Upper lobe of right lung (tissue), 1 donor: ENCODE measurements at regions not wholly inside any gene's neighbourhood (a gene's known extent, or its start where the extent isn't known, plus 50 kb on each side); places are given as distances from the start of the nearest gene placed in this dataset.
"Not testable (repeated sequence)": the region's sequence is repeated elsewhere in the genome, so short reads cannot be mapped to it uniquely, and the experiment has no call there.

Source experiments
- ATAC-seq: fragments of 200-7000 bp; cut with Tn5 transposase; one replicate; pipeline ENCODE4 v1.9.1; 2020; ENCODE audit warnings: mild to moderate bottlenecking, moderate library complexity
- DNase-seq: peaks from one replicate; pipeline ENCODE4 v3.0.0-alpha.2; 2020
- H3K27ac ChIP-seq: fragments of 200-600 bp; one replicate; pipeline ENCODE4 v1.8.0; 2022
- H3K27me3 ChIP-seq: fragments of 200-600 bp; one replicate; pipeline ENCODE4 v1.8.0; 2022; ENCODE audit warnings: mild to moderate bottlenecking
- H3K36me3 ChIP-seq: fragments of 200-600 bp; one replicate; pipeline ENCODE4 v1.8.0; 2022
- H3K4me1 ChIP-seq: fragments of 200-600 bp; one replicate; pipeline ENCODE4 v1.8.0; 2022
- H3K4me3 ChIP-seq: fragments of 200-600 bp; one replicate; pipeline ENCODE4 v1.8.0; 2022; ENCODE audit warnings: mild to moderate bottlenecking
- H3K9me3 ChIP-seq: fragments of 200-600 bp; one replicate; pipeline ENCODE4 v1.8.0; 2022
- CTCF ChIP-seq: fragments of 200-600 bp; IDR thresholded peaks from one replicate; pipeline ENCODE4 v1.8.0; 2022; ENCODE audit warnings: antibody characterized with exemption
- intact Hi-C: fragments of 100-400 bp; cut with DNase I; formaldehyde crosslinking; loops from one replicate; pipeline ENCODE4 v1.11.0; 2022
- donor health status: DM: no; HTN: yes; CAD: no; lungs with severe emphysema.

DNA sequence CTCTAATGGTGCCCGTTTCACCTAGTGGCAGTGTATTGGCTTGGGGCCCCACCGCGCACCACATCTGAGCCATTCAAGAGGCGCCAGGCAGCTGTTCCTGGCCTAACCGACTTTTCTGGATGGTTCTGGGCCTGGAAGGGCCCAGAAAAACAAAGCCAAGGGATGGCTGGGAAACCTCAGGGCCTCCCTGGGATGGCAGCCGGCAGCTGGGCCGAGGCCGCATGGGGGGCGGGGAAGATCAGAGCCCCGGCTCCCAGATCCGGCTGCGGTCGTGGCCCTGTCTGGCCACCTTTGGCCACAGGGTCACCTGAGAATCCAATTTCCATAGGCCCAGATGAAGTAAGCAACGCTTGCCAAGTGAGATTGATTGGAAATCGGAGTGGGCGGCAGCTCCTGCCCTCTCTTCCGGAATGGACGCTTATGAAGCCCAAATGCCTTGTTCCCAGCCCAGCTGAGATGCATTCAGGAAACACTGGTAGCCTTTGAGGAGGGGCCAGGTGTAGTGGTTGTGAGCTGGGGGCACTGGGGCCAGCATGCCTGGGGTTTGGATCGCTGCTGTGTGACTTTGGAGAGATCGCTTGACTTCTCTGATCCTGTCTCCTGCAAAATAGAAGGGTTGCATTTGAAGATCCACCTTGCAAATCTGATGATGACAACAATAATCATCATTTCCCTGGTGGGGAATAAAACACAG is 163.8 kb upstream of the GSE1 start:
- Histone ChIP-seq H3K36me3 (no peaks in the 10 kb centered on the region), H3K27me3 (no peaks in the 10 kb centered on the region), H3K9me3 (no peaks in the 10 kb centered on the region), H3K27ac (no peak overlapping the region), H3K4me3 (no peak overlapping the region), H3K4me1 (peaks cover 22% of the 10 kb centered on the region)
- no peak for ATAC-seq
- DNase-seq = no peak
- no peak for TF ChIP-seq CTCF
- intact Hi-C loops = no loop called here

- no peak for TF ChIP-seq CTCF
- ATAC-seq = no peak
- intact Hi-C loops = no loop called here
- Histone ChIP-seq H3K27ac (no peak overlapping the region), H3K4me1 (peaks cover 22% of the 10 kb centered on the region), H3K36me3 (no peaks in the 10 kb centered on the region), H3K4me3 (no peak overlapping the region), H3K9me3 (no peaks in the 10 kb centered on the region), H3K27me3 (no peaks in the 10 kb centered on the region)
- no peak for DNase-seq
These were observed 163.3 kb upstream of the GSE1 start for GRCh38 chr16:85449885-85450245.

DNA sequence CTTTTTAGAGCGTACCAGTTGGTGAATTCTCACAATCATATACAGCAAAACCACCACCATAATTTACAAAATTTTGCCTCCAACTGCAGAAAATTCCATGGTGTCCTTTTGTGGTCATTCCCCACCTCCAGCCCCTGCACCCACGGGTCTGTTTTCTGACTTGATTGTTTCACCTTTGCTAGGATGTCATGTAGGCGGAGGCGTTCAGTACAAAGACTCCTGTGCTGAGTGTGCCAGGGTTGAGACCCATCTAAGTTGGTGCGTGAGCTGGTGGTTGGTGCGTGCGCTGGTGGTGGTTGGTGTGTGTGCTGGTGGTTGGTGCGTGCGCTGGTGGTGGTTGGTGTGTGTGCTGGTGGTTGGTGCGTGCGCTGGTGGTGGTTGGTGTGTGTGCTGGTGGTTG is 162.0 kb upstream of the GSE1 start:
- H3K27me3 ChIP-seq, H3K36me3 ChIP-seq, intact Hi-C loops, DNase-seq, H3K4me3 ChIP-seq, ATAC-seq, H3K9me3 ChIP-seq, H3K27ac ChIP-seq: not testable (repeated sequence)
- H3K4me1 ChIP-seq = peaks cover 22% of the 10 kb centered on the region

DNA sequence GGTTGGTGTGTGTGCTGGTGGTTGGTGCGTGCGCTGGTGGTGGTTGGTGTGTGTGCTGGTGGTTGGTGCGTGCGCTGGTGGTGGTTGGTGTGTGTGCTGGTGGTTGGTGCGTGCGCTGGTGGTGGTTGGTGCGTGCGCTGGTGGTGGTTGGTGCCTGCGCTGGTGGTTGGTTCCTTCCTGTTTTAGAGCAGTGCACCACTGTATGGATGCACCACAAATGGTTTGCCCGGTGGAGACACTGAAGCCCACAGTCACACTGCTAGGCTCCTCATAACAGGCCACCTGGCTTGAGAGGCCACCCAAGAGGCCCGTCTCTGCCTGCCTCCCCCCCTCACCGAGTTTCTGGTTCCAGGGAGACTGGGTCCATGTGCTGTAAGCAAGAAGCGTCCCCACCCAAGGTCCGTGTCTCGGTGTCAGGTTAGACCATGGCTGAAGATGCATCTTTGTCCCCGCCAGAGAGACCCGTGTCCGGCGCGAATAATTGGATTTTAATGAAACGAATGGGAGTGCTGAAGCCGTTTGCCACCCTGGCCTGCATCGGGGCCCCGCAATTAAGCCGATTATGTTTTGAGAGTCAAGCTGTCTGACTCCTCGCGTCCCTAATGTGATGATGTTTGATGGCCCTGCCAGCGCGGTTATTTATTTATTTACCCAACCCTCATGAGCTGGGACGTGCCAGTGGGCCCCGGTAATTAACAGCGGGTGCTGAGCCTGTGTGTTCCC is 161.3 kb upstream of the GSE1 start:
- H3K4me3 ChIP-seq = no peak overlapping the region
- no peaks in the 10 kb centered on the region for H3K27me3 ChIP-seq
- no peaks in the 10 kb centered on the region for H3K9me3 ChIP-seq
- ATAC-seq = no peak
- no peak for TF ChIP-seq CTCF
- H3K4me1 ChIP-seq = peaks cover 22% of the 10 kb centered on the region
- H3K36me3 ChIP-seq = no peaks in the 10 kb centered on the region
- no peak for DNase-seq
- no peak overlapping the region for H3K27ac ChIP-seq
- intact Hi-C loops = no loop called here

DNA sequence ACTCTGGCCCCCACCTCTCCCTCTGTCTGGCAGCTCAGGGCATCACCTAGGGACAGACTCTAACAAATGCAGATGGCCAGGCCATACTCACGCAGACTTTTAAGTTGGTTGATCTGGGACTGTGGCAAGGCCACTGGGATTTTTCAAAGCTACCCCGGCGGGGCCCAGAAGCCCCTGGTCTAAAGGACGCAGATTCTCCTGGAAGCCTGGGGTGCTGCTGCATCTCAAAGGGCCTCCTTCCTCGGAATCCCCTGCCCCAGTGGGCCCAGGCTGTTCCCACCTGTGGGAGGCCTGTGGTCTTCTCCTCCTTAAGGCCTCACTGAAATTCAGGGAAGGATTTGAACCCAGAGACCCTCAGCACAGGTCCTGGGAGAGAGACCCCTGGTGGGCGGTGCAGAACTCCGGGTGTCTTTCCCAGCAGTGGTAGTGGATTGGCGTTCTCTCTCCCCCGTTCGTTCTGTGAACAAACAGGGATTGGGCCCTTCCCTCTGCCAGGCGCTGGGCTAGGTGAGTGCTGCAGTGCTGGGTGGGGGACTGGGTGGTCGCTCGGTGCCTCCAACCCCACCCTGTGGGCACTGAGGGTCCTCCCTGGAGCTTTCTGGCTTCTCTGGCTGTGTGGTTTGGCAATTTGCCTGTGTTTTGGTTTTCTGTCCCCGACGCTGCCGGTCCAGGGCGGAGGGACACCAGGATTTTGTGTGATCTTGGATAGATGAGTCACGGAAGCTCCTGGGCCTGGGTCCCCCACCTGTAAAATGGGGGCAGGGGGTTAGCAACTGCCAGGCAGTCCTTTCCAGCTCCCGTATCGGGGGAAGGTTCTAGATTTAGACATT is 160.5 kb upstream of the GSE1 start:
- TF ChIP-seq CTCF = no peak
- Histone ChIP-seq H3K36me3 (no peaks in the 10 kb centered on the region), H3K4me3 (no peak overlapping the region), H3K4me1 (peaks cover 22% of the 10 kb centered on the region), H3K27me3 (no peaks in the 10 kb centered on the region), H3K9me3 (no peaks in the 10 kb centered on the region), H3K27ac (no peak overlapping the region)
- intact Hi-C loops = no loop called here
- no peak for DNase-seq
- no peak for ATAC-seq

GRCh38 chr16:85453194-85453678 is 159.9 kb upstream of the GSE1 start:
- no peaks in the 10 kb centered on the region for H3K36me3 ChIP-seq

More at GRCh38 chr16:85453194-85453678, 159.9 kb upstream of the GSE1 start:
- DNase-seq (no peak), ATAC-seq (peak; percentile 11)
- H3K9me3 ChIP-seq = no peaks in the 10 kb centered on the region
- intact Hi-C loops = no loop called here
- H3K4me1 ChIP-seq = peaks cover 20% of the 10 kb centered on the region
- H3K27ac ChIP-seq = no peak overlapping the region
- no peaks in the 10 kb centered on the region for H3K27me3 ChIP-seq
- no peak for TF ChIP-seq CTCF
- H3K4me3 ChIP-seq = no peak overlapping the region
